Immature natural killer cell (primary cell): ENCODE measurements at regions not wholly inside any gene's neighbourhood (a gene's known extent, or its start where the extent isn't known, plus 50 kb on each side); places are given as distances from the start of the nearest gene placed in this dataset.
A peak's percentile ranks its signal among the peaks of the same experiment; 100 is the strongest.
"Not testable (repeated sequence)": the region's sequence is repeated elsewhere in the genome, so short reads cannot be mapped to it uniquely, and the experiment has no call there.

ENCODE experiments used
- DNase-seq, 3 donors: peaks; one replicate each; pipeline ENCODE4 v3.0.0; 2022; ENCODE audit warnings: mixed read lengths in 1 of 3
- H3K27ac Mint-ChIP-seq, 6 donors: one replicate each; pipeline ENCODE4 v1.8.0; 2020; ENCODE audit warnings: mixed read lengths in 6 of 6, mild to moderate bottlenecking in 5 of 6, inconsistent platforms in 4 of 6, moderate library complexity in 3 of 6
- H3K27me3 Mint-ChIP-seq, 3 donors: one replicate each; pipeline ENCODE4 v1.8.0; 2020 to 2021; ENCODE audit warnings: low read depth in 3 of 3, mild to moderate bottlenecking in 3 of 3, mixed read lengths in 3 of 3, moderate library complexity in 3 of 3, inconsistent platforms in 1 of 3
- H3K36me3 Mint-ChIP-seq, 3 donors: one replicate each; pipeline ENCODE4 v1.8.0; 2020; ENCODE audit warnings: mixed read lengths in 3 of 3, inconsistent platforms in 2 of 3, mild to moderate bottlenecking in 2 of 3
- H3K4me1 Mint-ChIP-seq, 2 donors: one replicate each; pipeline ENCODE4 v1.8.0; 2020; ENCODE audit warnings: inconsistent platforms in 2 of 2, mild to moderate bottlenecking in 2 of 2, mixed read lengths in 2 of 2, moderate library complexity in 1 of 2
- H3K4me3 Mint-ChIP-seq, 5 donors: one replicate each; pipeline ENCODE4 v1.8.0; 2020; ENCODE audit warnings: mild to moderate bottlenecking in 5 of 5, mixed read lengths in 5 of 5, inconsistent platforms in 3 of 5, moderate library complexity in 3 of 5
- H3K9me3 Mint-ChIP-seq, 6 donors: one replicate each; pipeline ENCODE4 v1.8.0; 2020; ENCODE audit warnings: mild to moderate bottlenecking in 6 of 6, mixed read lengths in 6 of 6, inconsistent platforms in 4 of 6, moderate library complexity in 3 of 6

- not testable (repeated sequence) for H3K9me3 Mint-ChIP-seq, H3K27me3 Mint-ChIP-seq, H3K36me3 Mint-ChIP-seq, H3K27ac Mint-ChIP-seq, DNase-seq, H3K4me3 Mint-ChIP-seq, H3K4me1 Mint-ChIP-seq
These were observed 115.2 kb downstream of the KBTBD2 start for GRCh38 chr7:32776318-32776717.

GRCh38 chr7:32775809-32776208 lies 115.8 kb downstream of the KBTBD2 start:
- DNase-seq, H3K4me3 Mint-ChIP-seq, H3K27me3 Mint-ChIP-seq, H3K27ac Mint-ChIP-seq, H3K9me3 Mint-ChIP-seq, H3K4me1 Mint-ChIP-seq, H3K36me3 Mint-ChIP-seq: not testable (repeated sequence)

- no peaks in the 10 kb centered on the region for H3K4me1 Mint-ChIP-seq
- DNase-seq: no peak
- no peaks in the 10 kb centered on the region for H3K9me3 Mint-ChIP-seq
- H3K27me3 Mint-ChIP-seq: peaks cover 0 to 3% (median 2%) of the 10 kb centered on the region in 3 donors
- no peaks in the 10 kb centered on the region for H3K36me3 Mint-ChIP-seq
- H3K4me3 Mint-ChIP-seq: no peak overlapping the region
- H3K27ac Mint-ChIP-seq: no peak overlapping the region
These were observed 117.0 kb downstream of the KBTBD2 start for GRCh38 chr7:32774541-32774951.

GRCh38 chr7:32768866-32769510 lies 122.6 kb downstream of the KBTBD2 start:
- not testable (repeated sequence) for H3K27ac Mint-ChIP-seq, H3K9me3 Mint-ChIP-seq, H3K4me3 Mint-ChIP-seq, H3K36me3 Mint-ChIP-seq, DNase-seq, H3K27me3 Mint-ChIP-seq, H3K4me1 Mint-ChIP-seq

- peaks cover 6 to 12% (median 11%) of the 10 kb centered on the region in 3 donors for H3K27me3 Mint-ChIP-seq
- H3K4me1 Mint-ChIP-seq, H3K9me3 Mint-ChIP-seq, H3K36me3 Mint-ChIP-seq, H3K4me3 Mint-ChIP-seq, DNase-seq, H3K27ac Mint-ChIP-seq: not testable (repeated sequence)
These were observed 123.2 kb downstream of the KBTBD2 start for GRCh38 chr7:32768338-32768737.

- DNase-seq: peak in 2 of 3 donors; percentile 1 to 5
- H3K27me3 Mint-ChIP-seq: peaks cover 18 to 25% (median 22%) of the 10 kb centered on the region in 3 donors
- H3K27ac Mint-ChIP-seq, H3K9me3 Mint-ChIP-seq, H3K36me3 Mint-ChIP-seq, H3K4me1 Mint-ChIP-seq, H3K4me3 Mint-ChIP-seq: not testable (repeated sequence)
These were observed 125.8 kb downstream of the KBTBD2 start for GRCh38 chr7:32765649-32766251.

GRCh38 chr7:32765185-32765584 lies 126.4 kb downstream of the KBTBD2 start:
- no peak overlapping the region for H3K27ac Mint-ChIP-seq
- H3K36me3 Mint-ChIP-seq: peaks cover 0 to 3% (median 0%) of the 10 kb centered on the region in 3 donors
- H3K4me3 Mint-ChIP-seq: no peak overlapping the region
- H3K9me3 Mint-ChIP-seq: peaks cover 0 to 2% (median 0%) of the 10 kb centered on the region in 6 donors
- H3K4me1 Mint-ChIP-seq: peaks cover 2 to 8% of the 10 kb centered on the region in 2 donors
- peaks cover 18 to 26% (median 22%) of the 10 kb centered on the region in 3 donors for H3K27me3 Mint-ChIP-seq
- DNase-seq: no peak

- H3K4me3 Mint-ChIP-seq: peak overlapping the region in 1 of 5 donors; percentile 12
- H3K4me1 Mint-ChIP-seq: peaks cover 2 to 8% of the 10 kb centered on the region in 2 donors
- peaks cover 18 to 28% (median 18%) of the 10 kb centered on the region in 3 donors for H3K27me3 Mint-ChIP-seq
- DNase-seq: no peak
- no peaks in the 10 kb centered on the region for H3K9me3 Mint-ChIP-seq
- H3K36me3 Mint-ChIP-seq: peaks cover 0 to 3% (median 0%) of the 10 kb centered on the region in 3 donors
- H3K27ac Mint-ChIP-seq: no peak overlapping the region
These were observed 128.7 kb downstream of the KBTBD2 start for GRCh38 chr7:32762925-32763293.

- not testable (repeated sequence) for H3K27ac Mint-ChIP-seq, H3K4me1 Mint-ChIP-seq, H3K9me3 Mint-ChIP-seq, DNase-seq, H3K36me3 Mint-ChIP-seq
- peak overlapping the region in 1 of 5 donors; percentile 12 for H3K4me3 Mint-ChIP-seq
- peaks cover 17 to 28% (median 18%) of the 10 kb centered on the region in 3 donors for H3K27me3 Mint-ChIP-seq
These were observed 129.2 kb downstream of the KBTBD2 start for GRCh38 chr7:32762206-32762924.

- peaks cover 2 to 8% of the 10 kb centered on the region in 2 donors for H3K4me1 Mint-ChIP-seq
- H3K36me3 Mint-ChIP-seq: peaks cover 0 to 3% (median 0%) of the 10 kb centered on the region in 3 donors
- peaks cover 17 to 28% (median 22%) of the 10 kb centered on the region in 3 donors for H3K27me3 Mint-ChIP-seq
- H3K4me3 Mint-ChIP-seq: no peak overlapping the region
- no peak overlapping the region for H3K27ac Mint-ChIP-seq
- no peaks in the 10 kb centered on the region for H3K9me3 Mint-ChIP-seq
- DNase-seq: no peak
These were observed 129.9 kb downstream of the KBTBD2 start for GRCh38 chr7:32761451-32762205.

- H3K27ac Mint-ChIP-seq, H3K9me3 Mint-ChIP-seq, H3K4me1 Mint-ChIP-seq, DNase-seq, H3K4me3 Mint-ChIP-seq, H3K36me3 Mint-ChIP-seq: not testable (repeated sequence)
- H3K27me3 Mint-ChIP-seq: peaks cover 17 to 28% (median 22%) of the 10 kb centered on the region in 3 donors
These were observed 130.8 kb downstream of the KBTBD2 start for GRCh38 chr7:32760755-32761154.

- H3K9me3 Mint-ChIP-seq, H3K4me1 Mint-ChIP-seq, H3K27ac Mint-ChIP-seq, H3K4me3 Mint-ChIP-seq, H3K36me3 Mint-ChIP-seq, DNase-seq: not testable (repeated sequence)
- peaks cover 18 to 28% (median 22%) of the 10 kb centered on the region in 3 donors for H3K27me3 Mint-ChIP-seq
These were observed 131.7 kb downstream of the KBTBD2 start for GRCh38 chr7:32759859-32760258.

- not testable (repeated sequence) for H3K9me3 Mint-ChIP-seq, H3K27me3 Mint-ChIP-seq, H3K27ac Mint-ChIP-seq, H3K4me3 Mint-ChIP-seq, DNase-seq, H3K36me3 Mint-ChIP-seq, H3K4me1 Mint-ChIP-seq
These were observed 137.7 kb downstream of the KBTBD2 start for GRCh38 chr7:32753872-32754271.

- not testable (repeated sequence) for H3K4me1 Mint-ChIP-seq, H3K27ac Mint-ChIP-seq, H3K9me3 Mint-ChIP-seq, DNase-seq, H3K4me3 Mint-ChIP-seq, H3K27me3 Mint-ChIP-seq, H3K36me3 Mint-ChIP-seq
These were observed 143.2 kb downstream of the KBTBD2 start for GRCh38 chr7:32748337-32748736.
